Amniotic epithelial cell (primary cell): ENCODE measurements at regions not wholly inside any gene's neighbourhood (a gene's known extent, or its start where the extent isn't known, plus 50 kb on each side); places are given as distances from the start of the nearest gene placed in this dataset.

ENCODE experiments used
- DNase-seq: peaks from one replicate; pipeline ENCODE4 v3.0.0-alpha.2; 2010; ENCODE audit warnings: low read depth

DNA sequence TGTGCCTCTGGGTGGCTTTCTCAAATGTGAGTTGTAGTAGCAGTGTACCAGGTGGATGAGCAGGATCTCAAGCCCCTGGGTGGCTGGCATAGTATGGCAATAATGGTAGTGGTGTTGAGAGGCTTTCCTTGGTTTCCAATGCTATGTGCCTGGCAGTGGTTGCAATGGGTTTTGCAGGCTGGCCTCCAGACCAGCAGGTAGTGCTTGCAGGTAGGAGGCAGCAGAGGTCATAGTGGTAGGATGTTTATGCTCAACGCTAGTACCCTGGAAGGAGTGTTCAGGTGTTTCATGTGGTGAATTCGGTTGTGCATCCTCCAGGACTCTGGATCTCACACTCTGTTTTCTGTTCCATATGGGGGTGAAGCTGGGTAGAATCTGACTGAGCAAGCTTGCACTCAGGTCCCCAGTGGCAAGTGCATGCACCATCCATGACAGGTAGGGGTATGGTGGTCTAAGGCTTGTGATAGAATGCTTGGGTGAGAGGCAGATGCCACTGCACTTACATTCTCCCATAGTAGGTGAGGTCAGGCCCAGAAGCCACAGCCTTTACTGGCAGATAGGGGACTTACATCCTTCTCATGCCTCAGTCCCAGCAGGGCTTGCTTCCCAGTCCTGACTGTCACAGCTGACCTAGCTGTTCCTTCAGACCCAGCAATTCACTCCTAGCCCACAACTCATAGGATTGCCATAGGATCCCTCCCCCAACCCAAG, 410.5 kb upstream of the LRRC7 start:
- no peak for DNase-seq

- DNase-seq, result no peak
These were observed 404.5 kb upstream of the LRRC7 start for GRCh38 chr1:69163241-69163640.

GRCh38 chr1:69163779-69164178, 403.9 kb upstream of the LRRC7 start:
- DNase-seq, result no peak

- DNase-seq, result no peak
These were observed 399.8 kb upstream of the LRRC7 start for GRCh38 chr1:69167876-69168275.

DNA sequence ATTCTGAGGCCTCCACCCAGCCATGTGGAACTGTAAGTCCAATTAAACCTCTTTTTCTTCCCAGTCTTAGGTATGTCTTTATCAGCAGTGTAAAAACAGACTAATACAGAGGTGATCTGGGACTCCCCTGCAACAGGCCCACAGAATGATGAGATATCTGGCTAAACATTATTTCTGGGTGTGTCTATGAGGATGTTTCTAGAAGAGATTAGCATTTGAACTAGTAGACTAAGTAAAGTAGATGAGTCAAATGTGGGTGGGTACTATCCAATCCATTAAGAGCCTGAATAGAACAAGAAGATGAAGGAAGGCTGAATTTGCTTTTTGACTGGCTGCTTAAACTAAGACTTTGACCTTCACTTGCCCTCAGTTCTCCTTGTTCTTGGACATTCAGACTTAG, 396.5 kb upstream of the LRRC7 start:
- DNase-seq, result no peak

DNA sequence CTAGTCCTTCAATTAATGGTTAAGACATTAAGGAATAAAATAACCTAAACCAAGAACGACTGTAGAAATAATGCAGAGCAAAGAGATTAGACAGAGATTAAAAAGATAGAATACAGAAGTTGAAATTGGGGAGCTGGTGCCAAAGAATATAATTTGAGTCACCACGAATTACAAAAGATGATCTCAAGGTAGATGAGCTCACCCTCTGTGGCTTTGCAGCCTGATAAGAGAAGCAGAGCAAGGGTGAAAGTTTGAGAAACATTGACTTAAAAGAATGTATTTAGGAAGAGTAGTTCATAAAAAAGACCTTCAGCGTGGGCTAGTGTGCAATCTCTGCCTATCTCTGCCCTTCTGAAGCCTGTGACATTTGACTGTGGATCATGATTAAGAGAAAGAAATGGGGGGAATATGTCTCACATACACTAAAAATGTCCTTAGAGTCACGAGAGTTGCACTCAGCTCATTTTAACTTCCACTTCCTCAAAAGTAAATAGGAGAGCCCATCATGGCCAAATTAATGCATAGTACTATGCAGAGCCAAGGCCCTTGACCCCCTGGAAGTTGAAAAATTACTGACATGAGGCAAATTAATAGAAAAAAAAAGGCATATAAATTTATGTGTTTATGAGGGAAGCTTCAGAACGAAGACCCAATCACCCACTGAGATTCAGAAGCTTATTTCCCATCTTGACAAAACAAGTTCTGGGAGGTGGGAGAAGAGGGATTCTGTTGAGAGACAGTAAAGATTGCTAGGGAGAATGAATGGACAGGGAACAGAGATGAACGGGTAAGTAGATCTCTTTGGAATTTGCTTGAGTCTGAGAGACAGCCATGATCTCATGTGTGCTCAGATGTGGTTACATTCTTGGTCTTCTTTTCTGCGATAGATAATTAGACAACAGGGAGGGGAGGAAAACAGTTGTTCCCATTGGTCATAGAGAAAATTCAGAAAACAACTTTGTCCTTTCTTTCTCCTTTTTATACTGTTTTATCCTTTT, 395.4 kb upstream of the LRRC7 start:
- DNase-seq, result peak; percentile 37

DNA sequence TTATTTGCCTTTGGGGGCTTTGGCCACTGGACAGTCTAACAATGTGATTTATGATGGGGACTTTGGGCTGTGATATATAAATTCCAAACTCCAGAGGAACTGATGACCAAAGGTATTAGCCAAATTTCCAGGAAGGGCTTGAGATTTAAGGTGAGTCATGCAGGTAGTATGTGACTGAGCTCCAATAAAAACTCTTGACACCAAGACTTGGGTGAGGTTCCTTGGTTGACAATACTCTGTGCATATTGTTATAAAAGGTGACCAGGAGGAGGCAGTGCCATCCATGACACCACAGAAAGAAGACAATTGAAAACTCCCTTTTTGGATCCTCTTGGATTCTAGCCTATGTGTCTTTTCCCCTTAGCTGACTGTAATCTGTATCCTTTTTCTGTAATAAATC, 392.7 kb upstream of the LRRC7 start:
- DNase-seq, result no peak

GRCh38 chr1:69180358-69180757, 387.4 kb upstream of the LRRC7 start:
- DNase-seq, result no peak

- no peak for DNase-seq
These were observed 382.3 kb upstream of the LRRC7 start for GRCh38 chr1:69185378-69185777.

GRCh38 chr1:69191335-69191734, 376.4 kb upstream of the LRRC7 start:
- no peak for DNase-seq

GRCh38 chr1:69195136-69195535, 372.6 kb upstream of the LRRC7 start:
- DNase-seq, result no peak

GRCh38 chr1:69196071-69196470, 371.7 kb upstream of the LRRC7 start:
- no peak for DNase-seq

- DNase-seq, result no peak
These were observed 369.9 kb upstream of the LRRC7 start for GRCh38 chr1:69197816-69198215.

- no peak for DNase-seq
These were observed 366.0 kb upstream of the LRRC7 start for GRCh38 chr1:69201716-69202115.

DNA sequence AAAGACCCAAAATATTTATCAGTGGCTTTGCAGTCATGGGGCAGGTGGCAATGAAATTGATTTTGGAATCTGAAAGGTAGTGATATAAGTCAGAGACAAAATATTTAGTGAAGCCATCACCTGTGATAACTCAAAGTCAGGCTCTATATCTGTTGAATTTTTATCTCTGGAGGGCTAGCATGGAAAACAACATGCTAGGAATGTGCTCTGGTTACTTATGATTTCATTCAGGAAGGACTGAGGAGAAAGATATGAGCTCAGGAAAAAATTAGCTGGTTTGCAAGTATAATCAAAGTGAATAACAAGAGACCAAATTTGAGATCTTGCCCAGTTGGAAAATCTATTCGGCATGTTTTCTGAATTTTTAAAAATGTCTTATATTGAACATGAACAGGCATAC, 364.6 kb upstream of the LRRC7 start:
- DNase-seq, result no peak

DNA sequence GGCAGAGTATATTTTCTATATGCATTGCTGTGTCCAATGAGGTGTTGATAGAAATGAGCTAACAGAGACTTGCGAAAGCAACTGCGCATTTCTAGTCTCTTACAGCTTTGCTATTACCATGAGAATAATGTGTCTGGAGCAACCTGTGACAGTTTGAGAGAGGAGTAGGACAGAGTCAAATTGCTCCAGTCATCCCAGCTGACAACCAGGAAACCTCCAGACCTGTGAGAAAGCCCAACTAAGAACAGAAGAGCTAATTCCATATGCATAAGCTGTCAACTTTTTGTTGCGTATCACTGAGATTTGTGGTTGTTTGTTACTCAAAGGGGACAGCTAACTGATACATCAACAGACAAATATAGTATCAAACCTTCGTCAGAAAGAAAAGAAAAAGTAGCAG, 354.1 kb upstream of the LRRC7 start:
- DNase-seq, result no peak

DNA sequence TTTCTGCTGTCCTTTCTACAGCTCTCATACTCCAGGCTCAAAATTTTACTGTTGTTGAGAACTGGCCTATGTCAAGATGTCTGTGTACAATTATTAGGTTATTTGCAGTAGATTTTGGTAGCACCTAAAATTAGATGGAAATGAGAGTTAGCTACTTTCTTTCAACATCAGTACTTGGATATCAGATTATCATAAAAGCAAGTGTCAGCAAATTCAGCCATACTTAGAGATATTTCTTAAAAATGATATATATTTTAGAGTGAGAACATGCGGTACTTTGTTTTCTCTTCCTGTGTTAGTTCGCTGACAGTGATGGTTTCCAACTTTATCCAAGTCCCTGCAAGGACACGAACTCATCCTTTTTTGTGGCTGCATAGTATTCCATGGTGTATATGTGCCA, 351.8 kb upstream of the LRRC7 start:
- no peak for DNase-seq

GRCh38 chr1:69220672-69221071, 347.1 kb upstream of the LRRC7 start:
- DNase-seq, result no peak

- DNase-seq, result no peak
These were observed 346.2 kb upstream of the LRRC7 start for GRCh38 chr1:69221524-69221923.

DNA sequence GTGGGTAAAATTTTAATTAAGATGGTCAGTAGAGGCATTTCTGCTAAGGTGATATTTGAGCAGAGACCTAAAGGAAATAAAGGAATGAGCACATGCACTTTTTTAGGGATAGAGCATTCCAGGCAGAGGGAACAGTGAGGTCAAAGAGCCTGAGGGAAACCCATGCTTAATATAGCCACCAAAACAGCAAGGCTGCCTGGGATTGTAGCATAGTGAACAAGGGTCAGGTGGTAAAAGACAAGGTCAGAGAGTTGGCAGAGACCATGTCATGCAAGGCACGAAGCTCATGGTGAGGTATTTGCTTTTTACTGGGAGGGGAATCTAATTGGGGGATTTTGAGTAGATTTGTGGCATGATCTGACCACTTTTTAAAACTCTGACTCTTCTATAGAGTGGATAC, 344.6 kb upstream of the LRRC7 start:
- no peak for DNase-seq

GRCh38 chr1:69228501-69228900, 339.2 kb upstream of the LRRC7 start:
- DNase-seq, result no peak

- DNase-seq, result no peak
These were observed 337.5 kb upstream of the LRRC7 start for GRCh38 chr1:69230208-69230607.

- DNase-seq, result no peak
These were observed 334.3 kb upstream of the LRRC7 start for GRCh38 chr1:69233463-69233862.
